GF-D8 (cell line): ENCODE measurements at regions not wholly inside any gene's neighbourhood (a gene's known extent, or its start where the extent isn't known, plus 50 kb on each side); places are given as distances from the start of the nearest gene placed in this dataset.

ENCODE experiments used
- DNase-seq: peaks from one replicate; lab custom pipeline; 2025; lab: John Stamatoyannopoulos, UW

DNA sequence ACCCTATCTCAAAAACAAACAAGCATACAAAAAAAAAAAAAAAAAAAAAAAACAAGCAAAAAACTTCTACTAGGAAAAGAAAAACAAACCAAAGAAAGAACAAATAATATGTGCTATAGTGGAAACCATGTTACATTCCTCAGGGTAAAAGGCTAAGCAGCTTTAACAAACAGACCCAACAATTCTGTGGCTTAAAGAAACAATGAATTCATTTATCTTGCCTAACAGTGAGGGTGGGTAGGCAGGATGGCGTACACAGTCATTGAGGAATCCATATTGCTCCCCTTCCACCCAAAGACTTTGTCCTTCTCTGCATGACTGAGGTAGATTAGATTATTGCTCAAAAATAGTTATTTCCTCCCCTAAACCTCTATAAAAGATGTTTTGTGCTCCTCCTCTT, 63.1 kb upstream of the ITGA6 start:
- no peak for DNase-seq

- DNase-seq, result no peak
Measured at GRCh38 chr2:172366596-172367150, 60.7 kb upstream of the ITGA6 start.

DNA sequence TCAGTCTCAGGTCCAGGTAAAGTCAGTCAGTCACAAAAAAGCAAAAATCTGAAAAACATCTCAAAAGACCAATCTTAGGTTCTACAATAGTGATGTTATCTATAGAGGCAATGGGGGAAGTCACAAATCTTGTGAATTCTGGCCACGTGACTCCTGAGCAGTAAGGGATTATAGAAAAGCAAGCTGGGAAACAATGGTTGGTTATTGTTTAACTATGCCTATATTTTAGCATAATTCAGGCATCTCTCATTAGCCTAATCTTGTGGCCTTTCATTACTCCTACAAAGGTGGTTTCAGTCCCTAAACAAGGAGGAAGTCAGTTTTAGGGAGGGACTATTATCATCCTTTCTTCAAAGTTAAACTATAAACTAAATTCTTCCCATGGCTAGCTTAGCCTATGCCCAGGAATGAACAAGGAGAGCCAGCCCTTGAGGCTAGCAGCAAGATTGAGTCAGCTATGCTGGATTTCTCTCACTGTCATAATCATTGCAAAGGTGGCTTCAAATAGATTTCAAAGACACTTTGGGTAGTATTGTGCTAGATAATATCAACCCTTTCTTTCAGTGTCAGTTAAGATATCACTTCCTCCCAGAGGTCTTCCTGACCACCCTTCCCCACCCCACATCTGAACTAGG, 56.4 kb upstream of the ITGA6 start:
- no peak for DNase-seq

DNA sequence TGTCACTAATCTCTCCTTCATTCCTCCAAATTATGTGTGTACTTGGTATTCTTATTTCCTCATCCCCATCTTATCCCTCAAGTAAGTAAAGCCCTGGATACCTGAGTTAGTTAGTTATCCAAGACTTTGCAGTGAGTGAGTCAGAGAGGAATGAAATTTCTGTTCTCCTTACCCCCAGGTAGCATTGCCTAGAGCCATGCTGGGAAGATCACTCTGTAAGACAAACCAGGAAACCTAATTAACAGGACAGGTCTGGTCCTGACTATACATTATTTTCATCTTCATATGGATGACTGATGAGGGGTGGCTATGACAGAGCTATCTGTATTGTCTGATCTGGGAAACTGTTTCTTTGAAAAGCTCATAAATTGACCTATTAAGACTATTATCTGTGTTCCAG, 55.0 kb upstream of the ITGA6 start:
- DNase-seq, result no peak

DNA sequence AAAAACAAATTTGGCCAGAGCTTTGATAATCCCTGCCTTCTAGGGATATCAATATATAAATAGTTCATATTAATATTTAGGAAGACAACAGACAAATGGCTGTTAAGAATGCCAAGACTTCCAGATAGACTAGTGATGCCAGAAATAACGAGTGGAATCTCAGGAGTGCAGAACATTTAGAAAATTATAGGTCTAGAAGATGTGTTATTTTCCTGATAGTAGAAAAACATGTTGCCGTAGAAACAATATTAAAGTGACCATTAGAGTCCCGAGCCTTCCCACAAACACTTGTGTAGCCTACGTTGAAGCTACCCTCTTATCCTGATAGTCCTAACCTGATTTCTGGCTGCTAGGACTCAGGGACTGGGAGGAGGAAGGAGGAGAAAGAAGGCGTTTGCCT, 54.3 kb upstream of the ITGA6 start:
- no peak for DNase-seq

DNA sequence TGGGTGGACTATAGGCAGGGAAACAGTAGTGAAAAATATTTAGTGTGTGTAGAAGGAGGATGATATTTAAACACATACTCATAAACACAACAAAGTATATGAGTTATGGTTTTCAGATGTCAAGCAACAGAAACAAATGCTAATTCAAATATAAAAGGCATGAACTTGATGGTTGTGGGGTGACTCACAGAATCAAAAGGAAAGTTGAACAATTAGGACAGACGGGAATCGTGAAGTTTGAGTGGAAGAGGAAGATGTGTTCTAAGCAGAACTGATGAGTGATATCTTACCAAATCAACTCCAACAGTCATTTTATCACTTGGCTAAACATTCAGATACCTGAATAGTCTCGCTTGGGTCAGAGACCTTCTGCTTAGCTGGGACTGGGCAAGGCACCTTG, 53.6 kb upstream of the ITGA6 start:
- no peak for DNase-seq

DNA sequence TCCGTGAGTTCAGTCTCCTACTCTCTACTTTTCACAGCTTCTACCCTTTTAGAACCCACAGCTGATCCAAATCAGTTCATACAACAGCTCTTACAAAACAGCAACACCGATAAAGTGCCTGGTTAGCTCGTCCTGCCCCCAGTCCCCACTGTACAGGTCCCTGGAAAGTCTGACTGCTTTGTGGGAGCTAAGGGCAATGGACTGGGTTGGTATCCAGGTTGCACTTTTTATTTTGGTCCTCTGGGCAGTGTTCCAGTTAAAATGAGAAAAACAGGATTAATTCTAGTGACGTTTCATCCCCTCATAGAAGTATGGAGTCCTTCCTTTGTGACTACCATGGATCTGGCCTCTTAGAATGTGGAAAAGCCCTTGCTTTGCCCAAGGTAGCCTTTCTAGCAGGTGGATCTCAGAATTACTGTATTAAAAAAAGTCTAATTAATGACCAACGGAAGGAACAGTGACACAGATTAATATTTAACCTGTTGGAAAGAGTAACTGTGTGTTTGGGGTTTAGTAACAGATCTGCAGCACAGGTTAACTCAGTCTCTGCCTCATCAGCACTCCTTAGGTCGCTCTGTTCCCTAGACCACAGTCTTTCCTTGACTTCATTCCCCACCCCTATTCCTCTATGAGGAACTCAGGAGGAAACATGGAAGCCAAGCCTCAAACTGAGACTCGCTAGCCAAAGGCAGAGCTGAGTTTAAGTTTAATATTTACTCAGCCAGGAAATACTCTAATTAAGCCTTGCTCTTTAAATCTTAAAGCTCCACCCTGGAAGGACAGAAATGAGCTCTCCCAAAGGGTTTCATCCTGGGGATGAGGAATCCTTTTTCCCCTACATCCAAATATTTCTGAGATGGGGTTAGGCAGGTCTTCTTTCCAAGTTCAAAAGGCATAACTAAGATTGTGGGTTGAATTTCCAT, 52.8 kb upstream of the ITGA6 start:
- DNase-seq, result no peak

- DNase-seq, result no peak
Measured at GRCh38 chr2:172375251-172375650, 52.1 kb upstream of the ITGA6 start.

- DNase-seq, result no peak
Measured at GRCh38 chr2:172376016-172376415, 51.4 kb upstream of the ITGA6 start.

- DNase-seq, result no peak
Measured at GRCh38 chr2:172376505-172377125, 50.8 kb upstream of the ITGA6 start.

- DNase-seq, result no peak
Measured at GRCh38 chr2:172377408-172377807, 50.0 kb upstream of the ITGA6 start.
